CD8-positive, alpha-beta memory T cell (primary cell): ENCODE measurements at regions not wholly inside any gene's neighbourhood (a gene's known extent, or its start where the extent isn't known, plus 50 kb on each side); places are given as distances from the start of the nearest gene placed in this dataset.
"Not testable (repeated sequence)": the region's sequence is repeated elsewhere in the genome, so short reads cannot be mapped to it uniquely, and the experiment has no call there.

Experiments
- CTCF ChIA-PET: fragments of 350-600 bp; sonication (Branson Sonifier 250); formaldehyde crosslinking; loops from one replicate; lab custom pipeline; 2021; ENCODE audit warnings: antibody characterized with exemption; lab: Charles Lee
- POLR2A ChIA-PET: fragments of 350-600 bp; sonication (Branson Sonifier 250); formaldehyde crosslinking; loops from one replicate; lab custom pipeline; 2021; ENCODE audit warnings: antibody characterized with exemption; lab: Charles Lee
- DNase-seq, 5 donors: peaks; one replicate each; pipeline versions ENCODE4 v3.0.0 to v3.0.0-alpha.2; 2020 to 2022; ENCODE audit warnings: mixed read lengths in 1 of 5
- H3K27ac ChIP-seq: one replicate; pipeline ENCODE4 v1.7.0; 2013; ENCODE audit warnings: low read depth, mild to moderate bottlenecking, low read length, moderate library complexity
- H3K27me3 ChIP-seq: 2 replicates; pipeline ENCODE4 v1.7.0; 2013; ENCODE audit warnings: low read length, mild to moderate bottlenecking; ENCODE audit not compliant: insufficient read depth, poor library complexity, severe bottlenecking
- H3K36me3 ChIP-seq: 2 replicates; pipeline ENCODE4 v1.7.0; 2013; ENCODE audit warnings: mild to moderate bottlenecking, low read length, moderate library complexity; ENCODE audit not compliant: insufficient read depth
- H3K4me1 ChIP-seq: 2 replicates; pipeline ENCODE4 v1.7.0; 2013; ENCODE audit warnings: mild to moderate bottlenecking, low read length, moderate library complexity; ENCODE audit not compliant: insufficient read depth
- H3K4me3 ChIP-seq: 2 replicates; pipeline ENCODE4 v1.7.0; 2013; ENCODE audit warnings: mild to moderate bottlenecking, low read length
- H3K9me3 ChIP-seq: 2 replicates; pipeline ENCODE4 v1.7.0; 2013; ENCODE audit warnings: mild to moderate bottlenecking, low read length
- H3K27ac Mint-ChIP-seq, 8 donors: one replicate each; pipeline ENCODE4 v1.8.0; 2020 to 2021; ENCODE audit warnings: mixed read lengths in 8 of 8, mild to moderate bottlenecking in 6 of 8, inconsistent platforms in 3 of 8, moderate library complexity in 3 of 8
- H3K27me3 Mint-ChIP-seq, 2 donors: one replicate each; pipeline ENCODE4 v1.8.0; 2020 to 2021; ENCODE audit warnings: mixed read lengths in 2 of 2, mild to moderate bottlenecking in 1 of 2, moderate library complexity in 1 of 2
- H3K36me3 Mint-ChIP-seq, 3 donors: one replicate each; pipeline ENCODE4 v1.8.0; 2020 to 2021; ENCODE audit warnings: mixed read lengths in 3 of 3, inconsistent platforms in 1 of 3, mild to moderate bottlenecking in 1 of 3
- H3K4me1 Mint-ChIP-seq, 3 donors: one replicate each; pipeline ENCODE4 v1.8.0; 2020 to 2021; ENCODE audit warnings: mixed read lengths in 3 of 3, inconsistent platforms in 1 of 3, mild to moderate bottlenecking in 1 of 3
- H3K4me3 Mint-ChIP-seq, 7 donors: one replicate each; pipeline ENCODE4 v1.8.0; 2020 to 2021; ENCODE audit warnings: mixed read lengths in 7 of 7, mild to moderate bottlenecking in 6 of 7, moderate library complexity in 4 of 7, inconsistent platforms in 2 of 7
- H3K9me3 Mint-ChIP-seq, 5 donors: one replicate each; pipeline ENCODE4 v1.8.0; 2020 to 2022; ENCODE audit warnings: mixed read lengths in 5 of 5, mild to moderate bottlenecking in 3 of 5, moderate library complexity in 2 of 5, inconsistent platforms in 1 of 5

- H3K9me3 ChIP-seq, H3K27me3 ChIP-seq, H3K27ac Mint-ChIP-seq, H3K27ac ChIP-seq, POLR2A ChIA-PET, H3K4me1 ChIP-seq, DNase-seq, H3K4me3 Mint-ChIP-seq, H3K9me3 Mint-ChIP-seq, H3K36me3 ChIP-seq, H3K4me3 ChIP-seq, CTCF ChIA-PET, H3K4me1 Mint-ChIP-seq, H3K27me3 Mint-ChIP-seq, H3K36me3 Mint-ChIP-seq: not testable (repeated sequence)
These were observed 325.9 kb downstream of the GOLGA6L6 start for GRCh38 chr15:20215700-20216099.

- H3K27ac Mint-ChIP-seq, H3K27me3 ChIP-seq, H3K4me3 ChIP-seq, CTCF ChIA-PET, H3K36me3 ChIP-seq, H3K4me1 ChIP-seq, POLR2A ChIA-PET, H3K9me3 ChIP-seq, H3K36me3 Mint-ChIP-seq, H3K27ac ChIP-seq, H3K4me1 Mint-ChIP-seq, H3K4me3 Mint-ChIP-seq, H3K9me3 Mint-ChIP-seq, DNase-seq, H3K27me3 Mint-ChIP-seq: not testable (repeated sequence)
These were observed 327.5 kb downstream of the GOLGA6L6 start for GRCh38 chr15:20214101-20214500.

- CTCF ChIA-PET, H3K9me3 ChIP-seq, H3K36me3 ChIP-seq, H3K4me1 Mint-ChIP-seq, H3K27me3 ChIP-seq, H3K27ac Mint-ChIP-seq, POLR2A ChIA-PET, H3K4me1 ChIP-seq, H3K9me3 Mint-ChIP-seq, DNase-seq, H3K4me3 ChIP-seq, H3K4me3 Mint-ChIP-seq, H3K27me3 Mint-ChIP-seq, H3K36me3 Mint-ChIP-seq, H3K27ac ChIP-seq: not testable (repeated sequence)
These were observed 330.1 kb downstream of the GOLGA6L6 start for GRCh38 chr15:20211508-20211907.

- DNase-seq, H3K27me3 Mint-ChIP-seq, H3K27me3 ChIP-seq, H3K4me1 Mint-ChIP-seq, H3K4me3 ChIP-seq, POLR2A ChIA-PET, H3K4me3 Mint-ChIP-seq, H3K36me3 ChIP-seq, CTCF ChIA-PET, H3K9me3 ChIP-seq, H3K27ac ChIP-seq, H3K4me1 ChIP-seq, H3K9me3 Mint-ChIP-seq, H3K27ac Mint-ChIP-seq, H3K36me3 Mint-ChIP-seq: not testable (repeated sequence)
These were observed 331.6 kb downstream of the GOLGA6L6 start for GRCh38 chr15:20209973-20210372.

GRCh38 chr15:20207607-20208006 is 334.0 kb downstream of the GOLGA6L6 start:
- H3K9me3 Mint-ChIP-seq, H3K27me3 Mint-ChIP-seq, POLR2A ChIA-PET, CTCF ChIA-PET, DNase-seq, H3K27ac Mint-ChIP-seq, H3K4me1 Mint-ChIP-seq, H3K4me1 ChIP-seq, H3K36me3 Mint-ChIP-seq, H3K4me3 ChIP-seq, H3K36me3 ChIP-seq, H3K9me3 ChIP-seq, H3K4me3 Mint-ChIP-seq, H3K27ac ChIP-seq, H3K27me3 ChIP-seq: not testable (repeated sequence)

GRCh38 chr15:20207198-20207597 is 334.4 kb downstream of the GOLGA6L6 start:
- H3K4me3 ChIP-seq, POLR2A ChIA-PET, H3K36me3 ChIP-seq, H3K36me3 Mint-ChIP-seq, H3K27ac Mint-ChIP-seq, H3K9me3 ChIP-seq, DNase-seq, H3K27me3 Mint-ChIP-seq, H3K9me3 Mint-ChIP-seq, H3K27me3 ChIP-seq, H3K4me1 Mint-ChIP-seq, CTCF ChIA-PET, H3K4me3 Mint-ChIP-seq, H3K4me1 ChIP-seq, H3K27ac ChIP-seq: not testable (repeated sequence)

GRCh38 chr15:20204177-20204866 is 337.3 kb downstream of the GOLGA6L6 start:
- POLR2A ChIA-PET, H3K9me3 ChIP-seq, H3K27me3 Mint-ChIP-seq, H3K27ac ChIP-seq, H3K27me3 ChIP-seq, H3K4me1 ChIP-seq, H3K36me3 ChIP-seq, CTCF ChIA-PET, H3K4me3 ChIP-seq, H3K9me3 Mint-ChIP-seq, H3K4me3 Mint-ChIP-seq, H3K36me3 Mint-ChIP-seq, DNase-seq, H3K27ac Mint-ChIP-seq, H3K4me1 Mint-ChIP-seq: not testable (repeated sequence)

- H3K36me3 ChIP-seq, H3K27me3 ChIP-seq, H3K36me3 Mint-ChIP-seq, H3K27ac Mint-ChIP-seq, H3K4me1 ChIP-seq, POLR2A ChIA-PET, H3K27me3 Mint-ChIP-seq, H3K27ac ChIP-seq, CTCF ChIA-PET, H3K9me3 ChIP-seq, H3K4me1 Mint-ChIP-seq, DNase-seq, H3K9me3 Mint-ChIP-seq, H3K4me3 Mint-ChIP-seq, H3K4me3 ChIP-seq: not testable (repeated sequence)
These were observed 337.9 kb downstream of the GOLGA6L6 start for GRCh38 chr15:20203649-20204150.
